Fibroblast of gingiva (primary cell): ENCODE measurements at regions not wholly inside any gene's neighbourhood (a gene's known extent, or its start where the extent isn't known, plus 50 kb on each side); places are given as distances from the start of the nearest gene placed in this dataset.
"Not testable (repeated sequence)": the region's sequence is repeated elsewhere in the genome, so short reads cannot be mapped to it uniquely, and the experiment has no call there.

Source experiments
- DNase-seq: peaks from one replicate; pipeline ENCODE4 v3.0.0-alpha.2; 2011; ENCODE audit warnings: low read depth

DNA sequence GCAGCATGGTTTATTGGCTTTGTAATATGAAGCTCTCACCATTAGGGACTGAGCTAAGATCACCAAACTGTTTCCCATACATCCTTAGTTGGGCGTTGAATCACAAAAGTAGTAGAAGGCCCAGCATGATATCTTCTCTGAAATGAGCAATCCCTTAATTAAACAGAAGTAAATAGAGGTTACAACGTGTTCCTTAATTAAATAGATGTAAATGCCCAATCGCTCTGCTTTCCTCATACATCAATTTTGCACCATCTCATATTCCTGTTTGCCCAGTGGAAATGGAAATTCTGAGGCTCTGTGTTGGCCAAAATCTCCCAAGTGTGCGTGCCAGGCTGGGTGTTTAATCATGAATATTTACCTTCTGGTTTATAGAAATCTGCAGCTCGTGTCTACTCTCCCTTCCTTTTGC lies 107.4 kb upstream of the FOXB1 start:
- DNase-seq: no peak

DNA sequence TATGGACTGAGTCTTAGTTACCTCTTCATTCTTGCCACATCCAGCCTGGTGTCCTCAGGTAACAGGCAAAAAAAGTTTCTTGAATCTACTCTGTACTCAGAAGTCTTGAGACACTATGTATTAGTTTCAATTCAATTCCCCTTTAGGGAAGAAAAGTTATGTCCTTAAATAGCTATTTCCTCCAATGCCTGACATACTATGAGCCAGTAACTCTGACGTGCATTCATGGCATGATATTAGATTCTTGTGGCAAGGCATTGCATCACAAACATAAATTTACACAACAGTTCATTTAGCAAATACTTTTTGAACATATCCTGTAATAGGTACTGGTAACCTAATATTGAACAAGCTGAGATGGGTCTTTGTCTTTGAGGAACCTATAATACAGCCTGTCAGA lies 109.3 kb upstream of the FOXB1 start:
- peak; percentile 11 for DNase-seq

GRCh38 chr15:59892985-59893384 lies 111.1 kb upstream of the FOXB1 start:
- DNase-seq: no peak

GRCh38 chr15:59887870-59888269 lies 116.2 kb upstream of the FOXB1 start:
- not testable (repeated sequence) for DNase-seq

DNA sequence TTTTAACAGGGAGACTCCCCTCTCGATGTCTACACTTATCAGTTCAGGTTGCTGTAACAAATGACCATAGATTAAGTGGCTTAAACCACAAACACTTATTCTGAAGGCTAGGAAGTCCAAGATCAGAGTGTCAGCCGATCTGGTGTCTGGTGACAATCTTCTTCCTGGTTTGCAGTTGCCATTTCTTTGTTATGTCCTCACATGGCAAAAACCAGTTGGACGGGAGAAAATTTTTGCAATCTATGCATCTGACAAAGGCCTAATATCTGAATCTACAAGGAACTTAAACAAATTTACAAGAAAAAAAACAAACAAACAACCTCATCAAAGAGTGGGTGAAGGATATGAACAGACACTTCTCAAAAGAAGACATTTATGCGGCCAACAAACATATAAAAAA lies 116.9 kb upstream of the FOXB1 start:
- DNase-seq: no peak

DNA sequence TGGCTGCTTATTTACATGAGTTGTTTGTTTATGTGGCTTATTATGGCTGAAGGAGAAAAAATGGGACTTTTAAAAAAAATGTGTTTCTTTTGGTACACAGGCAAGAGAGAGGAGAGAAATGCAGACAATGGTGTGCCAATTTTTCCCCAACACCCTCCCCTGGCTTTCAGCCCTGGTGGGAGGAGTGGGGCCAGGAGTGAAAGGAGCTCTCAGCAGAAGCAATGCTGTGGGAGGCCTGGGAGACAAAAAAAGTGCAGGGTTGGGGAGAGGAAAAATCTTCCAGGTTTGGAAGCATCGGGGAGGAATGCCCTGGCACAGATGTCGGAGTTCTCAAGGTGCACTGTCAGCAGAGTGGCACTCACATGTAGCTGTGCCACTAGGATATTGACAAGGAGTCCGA lies 117.7 kb upstream of the FOXB1 start:
- no peak for DNase-seq

DNA sequence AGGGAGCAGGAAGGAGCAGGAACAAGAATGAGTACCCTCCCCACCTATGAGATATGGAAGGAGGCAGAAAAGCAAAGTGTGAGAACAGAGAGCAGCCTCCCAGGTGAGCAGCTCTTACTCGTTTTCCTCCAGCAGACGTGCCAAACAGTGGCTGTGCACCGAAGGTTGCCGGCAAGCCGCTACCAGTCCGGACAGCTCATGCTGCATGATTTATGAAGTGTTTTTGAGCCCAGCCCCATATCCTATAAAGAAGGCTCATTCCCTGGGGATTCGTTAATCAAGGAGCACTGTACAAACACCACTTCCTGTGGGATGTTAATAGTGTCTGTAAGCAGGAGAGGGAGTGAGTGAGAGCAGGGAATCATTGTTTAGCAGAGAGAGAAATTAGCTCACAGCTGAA lies 118.3 kb upstream of the FOXB1 start:
- DNase-seq: no peak

GRCh38 chr15:59879506-59880265 lies 124.4 kb upstream of the FOXB1 start:
- peak; percentile 82 for DNase-seq

- no peak for DNase-seq
These were observed 128.0 kb upstream of the FOXB1 start for GRCh38 chr15:59876140-59876539.

- DNase-seq: no peak
These were observed 130.4 kb upstream of the FOXB1 start for GRCh38 chr15:59873644-59874272.

GRCh38 chr15:59867086-59867855 lies 136.8 kb upstream of the FOXB1 start:
- DNase-seq: no peak

- no peak for DNase-seq
These were observed 137.5 kb upstream of the FOXB1 start for GRCh38 chr15:59866642-59867041.

- DNase-seq: no peak
These were observed 141.6 kb upstream of the FOXB1 start for GRCh38 chr15:59862191-59863155.

- DNase-seq: no peak
These were observed 156.1 kb upstream of the FOXB1 start for GRCh38 chr15:59847968-59848367.

DNA sequence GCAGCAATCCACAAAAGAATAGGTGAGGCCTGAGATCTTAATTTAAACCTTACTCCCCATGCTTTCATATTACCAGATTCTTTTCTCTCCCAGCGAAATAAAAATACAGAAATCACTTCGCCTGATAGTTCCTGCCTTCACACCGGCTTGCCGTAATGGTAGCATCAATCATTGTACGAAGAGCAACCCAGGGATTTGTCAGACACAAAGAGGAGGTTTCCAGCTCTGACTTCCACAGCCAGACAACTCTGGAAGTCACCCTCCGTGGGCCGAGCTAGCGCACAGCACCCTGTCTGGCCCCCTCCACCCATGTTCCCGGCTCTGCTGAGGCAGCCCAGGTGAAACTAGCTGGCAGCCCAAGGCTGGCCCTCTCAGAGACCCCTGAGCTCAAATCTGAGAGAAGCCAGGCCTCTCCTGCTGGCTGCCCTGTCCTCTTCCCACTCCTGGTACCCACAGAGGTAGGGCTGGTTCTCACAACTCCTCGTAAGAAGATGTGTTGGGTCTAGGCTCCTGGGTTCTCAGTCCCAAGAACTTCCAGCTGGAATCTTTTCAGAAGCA lies 156.9 kb upstream of the BNIP2 start:
- DNase-seq: no peak

- DNase-seq: no peak
These were observed 154.5 kb upstream of the BNIP2 start for GRCh38 chr15:59843609-59844008.

DNA sequence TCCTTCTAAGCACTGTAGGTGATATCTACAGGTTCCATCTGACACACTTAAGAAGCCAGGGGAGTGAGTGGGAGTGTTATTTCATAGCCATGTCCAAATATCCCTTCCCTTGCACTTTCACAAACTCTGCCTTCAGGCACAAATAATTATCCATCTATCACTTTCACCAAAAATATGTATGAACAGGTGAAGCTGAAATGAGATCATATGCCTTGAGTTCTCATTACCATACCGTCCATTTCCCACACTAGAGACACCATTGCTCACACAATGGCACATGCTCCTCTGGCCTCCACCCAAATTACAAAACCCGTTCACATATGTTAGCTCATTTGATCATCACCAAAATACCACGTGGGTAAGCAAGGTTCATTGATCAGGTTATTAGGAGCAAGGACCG lies 151.9 kb upstream of the BNIP2 start:
- DNase-seq: no peak

DNA sequence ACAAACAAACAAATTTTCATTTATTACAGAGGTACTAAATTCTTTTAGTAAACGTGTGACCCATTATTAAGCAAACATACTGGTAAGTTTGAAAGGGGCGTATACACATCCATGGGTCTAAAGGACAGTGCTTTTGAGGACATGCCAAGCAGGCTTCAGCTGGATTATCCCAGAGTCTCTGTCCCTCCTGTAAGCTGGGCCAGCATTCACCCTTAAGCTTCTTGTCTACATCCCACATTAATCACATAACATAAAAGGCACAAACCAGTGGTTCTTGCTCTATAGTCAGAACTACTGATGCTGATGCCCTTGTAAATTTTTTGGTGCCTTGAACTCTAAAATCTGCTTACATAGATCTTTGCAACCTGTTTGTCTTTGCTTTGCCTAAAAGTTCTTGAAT lies 150.8 kb upstream of the BNIP2 start:
- no peak for DNase-seq

- no peak for DNase-seq
These were observed 149.8 kb upstream of the BNIP2 start for GRCh38 chr15:59838900-59839299.

- DNase-seq: no peak
These were observed 146.7 kb upstream of the BNIP2 start for GRCh38 chr15:59835776-59836175.

- DNase-seq: no peak
These were observed 145.4 kb upstream of the BNIP2 start for GRCh38 chr15:59834528-59834927.

GRCh38 chr15:59833366-59833765 lies 144.2 kb upstream of the BNIP2 start:
- no peak for DNase-seq
